ENCODE measurements at regions not wholly inside any gene's neighbourhood (a gene's known extent, or its start where the extent isn't known, plus 50 kb on each side); places are given as distances from the start of the nearest gene placed in this dataset.

DNA sequence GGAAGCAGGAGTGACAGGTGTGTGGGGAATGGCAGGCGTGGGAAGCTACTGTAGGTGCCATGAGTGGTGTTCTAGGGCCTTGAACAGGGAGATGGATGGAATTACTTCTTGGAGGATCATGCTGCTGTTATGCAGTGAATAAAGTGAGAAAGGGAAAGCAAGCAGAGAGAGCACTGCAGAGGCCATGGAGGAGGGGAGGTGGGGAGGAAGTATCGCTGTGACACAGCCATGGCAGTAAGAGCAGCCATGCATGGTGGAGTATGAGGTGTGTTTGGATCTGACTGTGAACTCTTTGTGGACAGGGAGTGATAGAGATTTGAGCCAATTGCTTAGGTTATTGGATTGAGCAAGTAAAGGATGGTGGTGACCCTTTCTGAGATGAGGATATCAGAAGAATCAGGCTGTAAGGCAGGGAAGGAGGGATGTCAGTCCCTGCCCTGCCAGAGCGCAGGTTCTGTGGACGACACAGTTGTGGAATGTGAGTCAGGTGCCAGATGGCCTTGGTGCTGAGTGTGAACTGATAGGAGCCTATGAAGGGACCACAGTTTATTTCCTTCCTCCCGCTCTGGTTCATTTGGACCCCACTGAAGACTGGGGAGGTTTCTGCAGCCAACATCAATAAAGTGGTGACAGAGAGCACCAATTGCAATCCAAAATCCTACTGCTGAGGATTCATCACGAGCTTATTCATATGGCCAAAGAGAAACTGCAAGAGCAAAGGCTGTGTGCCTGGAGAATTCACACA lies 105.5 kb upstream of the TMEM72 start:
- H3K4me1 Mint-ChIP-seq = no peaks in the 10 kb centered on the region
- CTCF ChIA-PET = no interaction called here
- H3K27me3 Mint-ChIP-seq = peaks cover 6% of the 10 kb centered on the region
- no peak overlapping the region for H3K27ac Mint-ChIP-seq
- no peaks in the 10 kb centered on the region for H3K9me3 Mint-ChIP-seq (ENCODE audit: low read depth)
- H3K36me3 Mint-ChIP-seq (ENCODE audit: low read depth) = no peaks in the 10 kb centered on the region
- ATAC-seq (no peak), DNase-seq (no peak)
- no peak overlapping the region for H3K4me3 Mint-ChIP-seq
- intact Hi-C loops (cut with DNase I, micrococcal nuclease) = no loop called here
- POLR2A ChIA-PET = no interaction called here

DNA sequence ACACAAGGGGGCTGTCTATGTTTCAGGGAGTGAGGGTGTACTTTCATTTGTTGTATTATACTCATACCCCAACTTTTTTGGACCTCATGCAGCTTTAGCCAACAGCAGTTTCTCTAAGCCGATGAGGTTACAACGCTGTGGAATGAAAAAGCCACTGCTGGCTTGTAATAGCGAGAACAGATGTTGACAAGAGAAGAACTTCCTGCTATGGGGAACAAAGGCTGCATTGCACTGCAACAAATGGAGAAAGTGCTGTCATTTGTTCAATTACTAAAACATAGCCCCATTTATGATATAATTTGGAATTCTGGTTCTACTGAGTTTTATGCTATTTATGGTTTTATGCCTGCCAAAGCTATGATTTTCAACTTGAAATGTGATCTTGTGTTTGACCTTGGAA lies 104.2 kb upstream of the TMEM72 start:
- Mint-ChIP-seq H3K9me3 (ENCODE audit: low read depth) (no peaks in the 10 kb centered on the region), H3K27me3 (peaks cover 6% of the 10 kb centered on the region), H3K4me3 (no peak overlapping the region), H3K27ac (no peak overlapping the region), H3K36me3 (ENCODE audit: low read depth) (no peaks in the 10 kb centered on the region), H3K4me1 (no peaks in the 10 kb centered on the region)
- ChIA-PET CTCF (no interaction called here), POLR2A (no interaction called here)
- ATAC-seq (no peak), DNase-seq (no peak)
- intact Hi-C loops (cut with DNase I, micrococcal nuclease) = no loop called here

DNA sequence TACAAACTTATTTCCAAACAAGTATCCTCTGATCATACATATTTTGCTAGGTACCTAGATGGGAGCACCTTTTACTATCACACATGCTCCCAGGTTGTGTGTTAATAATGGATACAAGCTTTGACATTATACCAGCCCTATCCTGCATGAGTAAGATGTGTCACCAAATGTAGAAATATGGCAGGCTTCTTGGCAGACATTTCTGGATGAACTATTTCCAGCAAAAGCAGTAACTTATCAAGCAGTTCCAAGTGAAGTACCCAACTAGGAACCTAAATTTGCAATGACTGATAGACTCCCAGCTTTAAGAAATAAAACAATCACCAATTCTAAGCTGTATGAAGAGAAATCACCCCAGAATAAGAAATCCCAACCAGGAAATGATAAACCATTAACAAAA lies 103.7 kb upstream of the TMEM72 start:
- Mint-ChIP-seq H3K4me3 (no peak overlapping the region), H3K36me3 (ENCODE audit: low read depth) (no peaks in the 10 kb centered on the region), H3K9me3 (ENCODE audit: low read depth) (no peaks in the 10 kb centered on the region), H3K27me3 (peaks cover 6% of the 10 kb centered on the region), H3K4me1 (no peaks in the 10 kb centered on the region), H3K27ac (no peak overlapping the region)
- CTCF ChIA-PET = no interaction called here
- intact Hi-C loops (cut with DNase I, micrococcal nuclease) = no loop called here
- no peak for ATAC-seq
- POLR2A ChIA-PET = no interaction called here
- no peak for DNase-seq

DNA sequence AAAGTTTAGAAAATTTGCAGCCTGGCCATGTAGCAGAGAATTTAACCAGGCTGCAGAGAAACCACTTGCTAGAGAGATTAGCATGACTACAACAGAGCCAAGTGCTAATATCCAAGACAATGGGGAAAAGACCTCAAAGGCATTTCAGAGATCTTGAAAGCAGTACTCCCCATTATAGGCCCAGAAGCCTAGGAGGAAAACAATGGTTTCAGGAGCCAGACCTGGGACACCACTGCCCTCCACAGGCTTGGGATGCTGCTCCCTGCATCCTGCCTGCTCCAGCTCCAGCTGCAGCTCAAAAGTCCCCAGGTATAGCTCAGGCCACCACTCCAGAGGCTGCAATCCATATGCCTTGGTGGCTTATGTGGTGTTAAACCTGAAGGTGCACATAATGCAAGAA lies 101.5 kb upstream of the TMEM72 start:
- CTCF ChIA-PET = no interaction called here
- ATAC-seq (no peak), DNase-seq (no peak)
- Mint-ChIP-seq H3K27me3 (peaks cover 4% of the 10 kb centered on the region), H3K27ac (no peak overlapping the region), H3K4me1 (no peaks in the 10 kb centered on the region), H3K36me3 (ENCODE audit: low read depth) (no peaks in the 10 kb centered on the region), H3K9me3 (ENCODE audit: low read depth) (no peaks in the 10 kb centered on the region), H3K4me3 (no peak overlapping the region)
- intact Hi-C loops (cut with DNase I, micrococcal nuclease) = no loop called here
- POLR2A ChIA-PET = no interaction called here

DNA sequence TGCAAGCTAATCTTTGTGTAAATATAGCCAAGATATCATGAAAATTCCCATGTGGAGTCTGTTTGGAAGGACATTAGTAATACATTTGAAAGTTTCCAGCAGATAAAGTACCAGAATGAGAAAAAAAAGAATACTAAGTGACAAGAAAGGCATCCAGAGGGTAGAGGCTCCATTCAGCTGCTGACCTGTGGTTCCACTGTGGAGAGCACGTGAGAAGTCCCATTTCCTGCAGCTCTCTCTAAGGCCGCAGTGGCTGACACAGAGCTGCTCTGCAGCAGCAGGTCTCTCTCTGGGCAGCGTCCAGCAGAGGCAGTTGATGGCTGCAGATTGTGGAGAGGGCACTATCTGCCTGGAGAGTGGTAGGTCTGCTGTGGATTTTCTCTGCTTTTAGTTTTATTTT lies 100.1 kb upstream of the TMEM72 start:
- Mint-ChIP-seq H3K4me3 (no peak overlapping the region), H3K36me3 (ENCODE audit: low read depth) (no peaks in the 10 kb centered on the region), H3K4me1 (no peaks in the 10 kb centered on the region), H3K27ac (no peak overlapping the region), H3K27me3 (peaks cover 2% of the 10 kb centered on the region), H3K9me3 (ENCODE audit: low read depth) (no peaks in the 10 kb centered on the region)
- CTCF ChIA-PET = no interaction called here
- ATAC-seq = no peak
- no peak for DNase-seq
- POLR2A ChIA-PET = no interaction called here
- intact Hi-C loops (cut with DNase I, micrococcal nuclease) = no loop called here

DNA sequence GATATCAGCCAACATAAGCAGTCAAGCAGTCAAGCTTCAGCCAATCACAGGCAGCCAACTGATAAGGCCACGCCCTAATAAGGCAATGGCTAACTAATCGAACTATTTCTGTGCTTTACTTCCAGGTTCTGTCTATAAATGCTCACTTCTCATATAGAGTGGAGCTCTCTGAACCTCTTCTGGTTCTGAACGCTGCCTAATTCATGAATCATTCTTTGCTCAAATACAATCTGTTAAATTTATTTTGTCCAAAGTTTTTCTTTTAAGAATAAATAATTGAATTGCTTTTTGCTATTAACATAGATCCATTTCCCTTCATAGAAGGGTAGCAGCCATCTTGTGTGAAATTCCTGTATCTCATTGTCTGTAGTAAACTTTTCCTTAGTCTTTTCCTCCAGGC lies 97.9 kb upstream of the TMEM72 start:
- intact Hi-C loops (cut with DNase I, micrococcal nuclease) = no loop called here
- CTCF ChIA-PET = no interaction called here
- Mint-ChIP-seq H3K36me3 (ENCODE audit: low read depth) (no peaks in the 10 kb centered on the region), H3K9me3 (ENCODE audit: low read depth) (no peaks in the 10 kb centered on the region), H3K27ac (no peak overlapping the region), H3K27me3 (peaks cover 2% of the 10 kb centered on the region), H3K4me3 (no peak overlapping the region), H3K4me1 (no peaks in the 10 kb centered on the region)
- POLR2A ChIA-PET = no interaction called here
- DNase-seq (no peak), ATAC-seq (no peak)

DNA sequence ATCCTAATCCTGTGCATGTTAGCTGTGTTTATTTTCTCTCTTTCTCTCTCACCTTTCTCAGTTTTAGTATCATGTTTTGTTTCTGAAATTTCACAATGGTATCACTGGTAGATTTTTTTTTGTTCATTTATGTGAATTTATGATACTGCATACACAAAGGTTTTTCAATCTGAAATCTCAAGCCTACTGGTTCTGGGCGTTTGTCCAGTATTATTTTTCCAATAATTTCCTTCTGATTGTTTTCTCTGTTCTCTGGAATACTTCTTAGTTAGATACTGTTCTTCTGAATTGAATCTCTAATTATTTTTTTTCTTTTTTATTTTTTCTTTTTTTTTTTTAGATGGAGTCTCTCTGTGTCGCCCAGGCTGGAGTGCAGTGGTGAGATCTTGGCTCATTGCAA lies 96.2 kb upstream of the TMEM72 start:
- ChIA-PET POLR2A (no interaction called here), CTCF (interaction anchor here (0.7 kb wide), 1 partner anchor 846 kb away, joined by 3 read pairs; no protein-coding TSS in a partner anchor)
- H3K27me3 Mint-ChIP-seq = peaks cover 2% of the 10 kb centered on the region
- intact Hi-C loops (cut with DNase I, micrococcal nuclease) = no loop called here
- H3K27ac Mint-ChIP-seq = no peak overlapping the region
- no peaks in the 10 kb centered on the region for H3K9me3 Mint-ChIP-seq (ENCODE audit: low read depth)
- H3K4me1 Mint-ChIP-seq = no peaks in the 10 kb centered on the region
- H3K36me3 Mint-ChIP-seq (ENCODE audit: low read depth) = no peaks in the 10 kb centered on the region
- no peak overlapping the region for H3K4me3 Mint-ChIP-seq
- no peak for DNase-seq
- ATAC-seq = no peak

DNA sequence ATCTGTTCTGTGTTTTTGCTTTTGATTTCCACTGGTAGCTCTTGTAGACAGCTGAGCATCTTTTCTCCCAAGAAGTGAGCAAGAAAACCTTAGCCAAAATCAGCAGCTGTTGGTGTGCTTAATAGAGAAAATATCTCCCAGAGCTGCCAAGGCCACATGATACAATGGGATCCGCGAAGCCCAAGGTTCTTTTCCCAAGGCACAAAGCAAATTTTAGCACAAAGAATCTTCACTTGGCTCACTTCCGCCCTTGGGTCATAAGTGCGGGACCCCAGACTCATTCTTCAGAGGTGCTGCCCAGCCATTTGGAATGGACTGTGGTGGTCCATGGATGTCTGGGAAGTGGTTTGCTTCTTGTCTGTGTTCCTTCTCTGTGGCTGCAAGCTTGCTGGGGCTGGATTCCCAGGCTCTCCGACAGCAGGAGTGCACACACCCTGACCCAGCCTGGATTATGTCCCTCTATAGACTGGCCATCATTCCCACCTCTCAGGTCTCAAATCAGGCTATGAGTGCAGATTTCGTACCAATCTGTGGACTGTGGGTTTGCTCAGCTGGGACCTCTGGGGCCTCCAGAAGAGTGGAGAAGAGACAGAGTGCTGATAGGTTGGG lies 93.0 kb upstream of the TMEM72 start:
- DNase-seq (no peak), ATAC-seq (no peak)
- Mint-ChIP-seq H3K27ac (no peak overlapping the region), H3K4me1 (no peaks in the 10 kb centered on the region), H3K4me3 (no peak overlapping the region), H3K9me3 (ENCODE audit: low read depth) (no peaks in the 10 kb centered on the region), H3K36me3 (ENCODE audit: low read depth) (no peaks in the 10 kb centered on the region), H3K27me3 (peaks cover 9% of the 10 kb centered on the region)
- intact Hi-C loops (cut with DNase I, micrococcal nuclease) = no loop called here
- POLR2A ChIA-PET = no interaction called here
- CTCF ChIA-PET = interaction anchor here (0.8 to 1.1 kb wide), 2 partner anchors 10 to 14 kb away, joined by 3 read pairs; no protein-coding TSS in a partner anchor

DNA sequence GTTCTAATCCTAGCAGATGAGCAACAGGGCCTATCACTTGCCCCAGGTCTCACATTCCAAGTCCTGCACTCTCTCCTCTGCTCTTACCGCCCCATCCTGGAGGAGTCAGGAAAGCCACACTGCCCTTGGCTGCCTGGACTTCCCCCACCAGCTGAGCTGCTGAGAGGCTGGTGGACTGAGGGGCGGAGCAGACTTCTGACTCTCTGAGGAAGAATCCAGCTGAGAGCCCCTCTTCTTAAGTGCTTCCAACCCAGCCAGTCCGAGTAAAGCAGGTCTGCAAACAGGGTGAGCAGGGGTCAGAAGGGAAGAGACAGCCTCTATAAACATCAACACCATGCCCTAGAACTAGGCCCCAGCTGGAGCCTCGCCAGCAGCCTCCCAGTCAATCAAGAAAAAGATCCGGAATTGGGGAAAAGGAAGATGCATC lies 92.4 kb upstream of the TMEM72 start:
- ATAC-seq (no peak), DNase-seq (no peak)
- intact Hi-C loops (cut with DNase I, micrococcal nuclease) = no loop called here
- CTCF ChIA-PET = interaction anchor here (1.1 kb wide), 1 partner anchor 9 kb away, joined by 3 read pairs; no protein-coding TSS in a partner anchor
- no peaks in the 10 kb centered on the region for H3K36me3 Mint-ChIP-seq (ENCODE audit: low read depth)
- H3K4me3 Mint-ChIP-seq = no peak overlapping the region
- peaks cover 9% of the 10 kb centered on the region for H3K27me3 Mint-ChIP-seq
- no peak overlapping the region for H3K27ac Mint-ChIP-seq
- no peaks in the 10 kb centered on the region for H3K4me1 Mint-ChIP-seq
- POLR2A ChIA-PET = no interaction called here
- no peaks in the 10 kb centered on the region for H3K9me3 Mint-ChIP-seq (ENCODE audit: low read depth)

DNA sequence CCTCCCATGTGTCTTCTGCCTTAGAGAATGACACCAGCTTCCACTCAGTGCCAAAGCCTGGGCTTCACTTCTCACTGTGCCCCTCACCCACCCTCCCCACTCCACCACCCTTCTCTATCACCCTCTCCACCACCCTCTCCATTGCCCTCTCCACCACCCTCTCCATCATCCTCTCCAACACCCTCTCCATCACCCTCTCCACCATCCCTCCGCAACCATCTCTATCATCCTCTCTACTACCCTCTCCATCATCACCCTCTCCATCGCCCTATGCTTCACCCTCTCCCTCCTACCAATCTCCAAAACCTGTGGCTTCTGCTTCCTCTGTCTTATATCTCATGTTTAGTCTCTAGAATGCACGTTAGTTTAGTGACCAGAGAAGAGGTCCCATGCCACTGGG lies 91.0 kb upstream of the TMEM72 start:
- H3K4me3 Mint-ChIP-seq = no peak overlapping the region
- H3K27me3 Mint-ChIP-seq = peaks cover 7% of the 10 kb centered on the region
- CTCF ChIA-PET = no interaction called here

DNA sequence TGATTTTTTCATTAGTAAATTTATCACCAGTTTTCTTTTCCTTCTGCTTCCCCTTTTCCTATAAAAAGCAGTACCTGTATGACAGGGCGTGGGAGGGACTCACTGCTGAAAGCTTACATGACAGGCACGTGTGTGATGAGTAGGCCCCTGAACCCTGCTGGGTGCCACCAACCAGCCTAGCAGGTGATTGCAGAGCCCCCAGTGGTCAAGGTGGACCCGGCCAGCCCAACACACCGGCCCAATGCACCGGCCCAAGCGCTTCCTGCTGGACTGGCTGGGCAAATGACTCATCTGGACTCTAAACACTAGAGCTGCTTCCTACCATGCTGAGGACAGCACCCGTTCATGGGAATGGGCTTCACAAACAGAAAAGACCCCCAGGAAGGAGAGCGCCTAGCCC lies 89.8 kb upstream of the TMEM72 start:
- CTCF ChIA-PET = no interaction called here
- DNase-seq (no peak), ATAC-seq (no peak)
- no peaks in the 10 kb centered on the region for H3K4me1 Mint-ChIP-seq
- H3K27me3 Mint-ChIP-seq = peaks cover 7% of the 10 kb centered on the region
- no peaks in the 10 kb centered on the region for H3K9me3 Mint-ChIP-seq (ENCODE audit: low read depth)
- no peak overlapping the region for H3K27ac Mint-ChIP-seq
- no peak overlapping the region for H3K4me3 Mint-ChIP-seq
- POLR2A ChIA-PET = no interaction called here
- H3K36me3 Mint-ChIP-seq (ENCODE audit: low read depth) = no peaks in the 10 kb centered on the region
- intact Hi-C loops (cut with DNase I, micrococcal nuclease) = no loop called here

More for the DNA sequence above, 91.0 kb upstream of the TMEM72 start:
- POLR2A ChIA-PET = no interaction called here
- Mint-ChIP-seq H3K9me3 (ENCODE audit: low read depth) (no peaks in the 10 kb centered on the region), H3K27ac (no peak overlapping the region), H3K4me1 (no peaks in the 10 kb centered on the region), H3K36me3 (ENCODE audit: low read depth) (no peaks in the 10 kb centered on the region)
- no peak for ATAC-seq
- intact Hi-C loops (cut with DNase I, micrococcal nuclease) = no loop called here
- DNase-seq = no peak

DNA sequence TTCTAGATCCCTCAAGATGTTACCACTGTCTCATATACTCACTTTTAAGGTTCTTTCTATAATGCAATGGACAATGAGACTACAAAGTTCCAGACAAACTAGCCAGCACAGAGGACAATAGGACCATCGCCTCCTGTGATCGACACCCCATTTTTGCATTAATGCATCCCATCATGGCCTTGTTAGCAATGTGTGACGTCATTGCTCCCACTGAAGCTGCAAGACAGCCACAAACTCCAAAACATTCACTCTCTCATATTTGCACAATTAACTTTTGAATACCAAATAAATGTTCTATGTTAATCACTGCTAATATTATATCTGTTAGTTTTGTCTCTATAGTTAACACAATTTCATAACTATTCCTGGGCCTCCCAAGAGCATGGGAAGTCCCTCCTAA lies 88.8 kb upstream of the TMEM72 start:
- no peaks in the 10 kb centered on the region for H3K36me3 Mint-ChIP-seq (ENCODE audit: low read depth)
- DNase-seq (no peak), ATAC-seq (no peak)
- POLR2A ChIA-PET = no interaction called here
- H3K4me1 Mint-ChIP-seq = no peaks in the 10 kb centered on the region
- H3K27ac Mint-ChIP-seq = no peak overlapping the region
- H3K4me3 Mint-ChIP-seq = no peak overlapping the region
- CTCF ChIA-PET = no interaction called here
- intact Hi-C loops (cut with DNase I, micrococcal nuclease) = no loop called here
- no peaks in the 10 kb centered on the region for H3K9me3 Mint-ChIP-seq (ENCODE audit: low read depth)
- peaks cover 7% of the 10 kb centered on the region for H3K27me3 Mint-ChIP-seq
